Panc1 (cell line): ENCODE measurements at regions not wholly inside any gene's neighbourhood (a gene's known extent, or its start where the extent isn't known, plus 50 kb on each side); places are given as distances from the start of the nearest gene placed in this dataset.

ENCODE experiments used
- ATAC-seq: fragments of 200-7000 bp; cut with Tn5 transposase; 2 replicates; pipeline ENCODE4 v1.9.1; 2020; ENCODE audit warnings: mild to moderate bottlenecking, moderate library complexity
- BruUV-seq: library from RNA; stranded (reverse); fragments of 400-500 nt; replicated peaks from 2 replicates; lab custom pipeline; 2021; lab: Mats Ljungman, UMichigan
- CTCF ChIA-PET: fragments of 300-600 bp; sonication (Branson Sonifier 250); formaldehyde crosslinking; loops from one replicate; lab custom pipeline; 2022; ENCODE audit warnings: antibody characterized with exemption; lab: Charles Lee
- POLR2A ChIA-PET: fragments of 300-600 bp; sonication (Branson Sonifier 250); formaldehyde crosslinking; loops from one replicate; lab custom pipeline; 2022; ENCODE audit warnings: antibody characterized with exemption; lab: Charles Lee
- DNase-seq: peaks from one replicate; pipeline ENCODE4 v3.0.0-alpha.2; 2010; ENCODE audit warnings: low read depth, low spot score
- H3K27ac ChIP-seq: 2 replicates; pipeline ENCODE4 v1.5.1; 2011; ENCODE audit warnings: mild to moderate bottlenecking, low read length, inconsistent platforms
- H3K27me3 ChIP-seq: fragments of 200-500 bp; sonication (Bioruptor generic); 2 replicates; pipeline ENCODE4 v1.6.0; 2014; ENCODE audit warnings: low read length, inconsistent platforms; ENCODE audit not compliant: control insufficient read depth, insufficient read depth
- H3K36me3 ChIP-seq: fragments of 200-500 bp; sonication (Bioruptor generic); 2 replicates; pipeline ENCODE4 v1.5.1; 2014; ENCODE audit warnings: inconsistent platforms, mild to moderate bottlenecking, low read length, moderate library complexity; ENCODE audit not compliant: control insufficient read depth, insufficient read depth
- H3K4me1 ChIP-seq: 2 replicates; pipeline ENCODE4 v1.5.1; 2011; ENCODE audit warnings: inconsistent platforms, mild to moderate bottlenecking, low read length, moderate library complexity; ENCODE audit not compliant: control insufficient read depth, insufficient read depth
- H3K4me3 ChIP-seq, 2 experiments: 2 replicates each; pipeline ENCODE4 v1.5.1; 2011 to 2012; ENCODE audit warnings: low read depth in 2 of 2, low read length in 2 of 2, mild to moderate bottlenecking in 2 of 2, inconsistent platforms in 1 of 2, moderate library complexity in 1 of 2
- H3K9me3 ChIP-seq: fragments of 200-500 bp; sonication (Bioruptor generic); 2 replicates; pipeline ENCODE4 v1.5.1; 2014; ENCODE audit warnings: low read depth, mild to moderate bottlenecking, inconsistent platforms, low read length, moderate library complexity; ENCODE audit not compliant: control insufficient read depth, insufficient read depth
- POLR2AphosphoS5 ChIP-seq: IDR thresholded peaks from 2 replicates; pipeline ENCODE4 v1.6.1; 2012; ENCODE audit warnings: mild to moderate bottlenecking, low read depth, low read length, moderate library complexity
- SIN3A ChIP-seq: IDR thresholded peaks from 2 replicates; pipeline ENCODE4 v1.6.1; 2012; ENCODE audit warnings: low read depth, mild to moderate bottlenecking, low read length, moderate library complexity, borderline replicate concordance; ENCODE audit not compliant: insufficient read depth
- TCF7L2 ChIP-seq: IDR thresholded peaks from 2 replicates; pipeline ENCODE4 v1.6.1; 2011; ENCODE audit warnings: mild to moderate bottlenecking, low read depth, low read length, inconsistent platforms
- in situ Hi-C: cut with HindIII; loops from 2 replicates; pipeline ENCODE4 v1.10.0; 2016; ENCODE audit warnings: low sequenced_read_pairs, low pct_unique_long_range_greater_than_20kb
- intact Hi-C: fragments of 100-400 bp; cut with micrococcal nuclease; formaldehyde crosslinking; loops from one replicate; pipeline ENCODE4 v1.10.0; 2022; ENCODE audit not compliant: unreplicated experiment
- TF ChIP-seq, protein P1 (sequence below), 2 experiments: IDR thresholded peaks; 2 replicates each; pipeline ENCODE4 v1.6.1; 2011 to 2012; ENCODE audit warnings: low read depth in 2 of 2, control low read depth in 1 of 2, low read length in 1 of 2, mild to moderate bottlenecking in 1 of 2, moderate library complexity in 1 of 2; ENCODE audit not compliant: insufficient read depth in 1 of 2
- TF ChIP-seq, protein P2 (sequence below): fragments of 450-650 bp; IDR thresholded peaks from 2 replicates; pipeline ENCODE4 v1.5.1; 2017; ENCODE audit warnings: mild to moderate bottlenecking

DNA sequence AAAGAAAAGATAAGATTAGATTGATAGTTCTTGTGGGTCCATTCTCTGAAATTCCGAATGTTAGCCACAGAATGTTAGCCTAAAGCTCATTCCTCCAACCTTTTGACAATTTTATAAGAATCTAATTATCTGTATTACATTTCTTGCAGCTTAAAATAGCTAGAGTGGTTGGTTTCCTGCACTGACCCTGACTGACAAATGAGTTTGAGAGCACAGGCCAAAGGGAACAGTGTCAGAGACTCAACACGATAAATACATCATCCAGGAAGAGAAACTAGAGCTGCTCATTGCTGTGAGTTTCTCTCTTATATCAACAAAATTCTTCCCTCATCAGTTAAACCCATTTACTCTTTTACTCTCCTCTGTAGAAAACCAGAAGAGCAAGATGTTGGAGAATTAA, 82.1 kb upstream of the PPM1J start:
- DNase-seq (no peak), ATAC-seq (no peak)
- intact Hi-C loops (no loop called here), in situ Hi-C loops (no loop called here)
- no peaks in the 10 kb centered on the region for H3K36me3 ChIP-seq
- TF ChIP-seq, protein P1, sequence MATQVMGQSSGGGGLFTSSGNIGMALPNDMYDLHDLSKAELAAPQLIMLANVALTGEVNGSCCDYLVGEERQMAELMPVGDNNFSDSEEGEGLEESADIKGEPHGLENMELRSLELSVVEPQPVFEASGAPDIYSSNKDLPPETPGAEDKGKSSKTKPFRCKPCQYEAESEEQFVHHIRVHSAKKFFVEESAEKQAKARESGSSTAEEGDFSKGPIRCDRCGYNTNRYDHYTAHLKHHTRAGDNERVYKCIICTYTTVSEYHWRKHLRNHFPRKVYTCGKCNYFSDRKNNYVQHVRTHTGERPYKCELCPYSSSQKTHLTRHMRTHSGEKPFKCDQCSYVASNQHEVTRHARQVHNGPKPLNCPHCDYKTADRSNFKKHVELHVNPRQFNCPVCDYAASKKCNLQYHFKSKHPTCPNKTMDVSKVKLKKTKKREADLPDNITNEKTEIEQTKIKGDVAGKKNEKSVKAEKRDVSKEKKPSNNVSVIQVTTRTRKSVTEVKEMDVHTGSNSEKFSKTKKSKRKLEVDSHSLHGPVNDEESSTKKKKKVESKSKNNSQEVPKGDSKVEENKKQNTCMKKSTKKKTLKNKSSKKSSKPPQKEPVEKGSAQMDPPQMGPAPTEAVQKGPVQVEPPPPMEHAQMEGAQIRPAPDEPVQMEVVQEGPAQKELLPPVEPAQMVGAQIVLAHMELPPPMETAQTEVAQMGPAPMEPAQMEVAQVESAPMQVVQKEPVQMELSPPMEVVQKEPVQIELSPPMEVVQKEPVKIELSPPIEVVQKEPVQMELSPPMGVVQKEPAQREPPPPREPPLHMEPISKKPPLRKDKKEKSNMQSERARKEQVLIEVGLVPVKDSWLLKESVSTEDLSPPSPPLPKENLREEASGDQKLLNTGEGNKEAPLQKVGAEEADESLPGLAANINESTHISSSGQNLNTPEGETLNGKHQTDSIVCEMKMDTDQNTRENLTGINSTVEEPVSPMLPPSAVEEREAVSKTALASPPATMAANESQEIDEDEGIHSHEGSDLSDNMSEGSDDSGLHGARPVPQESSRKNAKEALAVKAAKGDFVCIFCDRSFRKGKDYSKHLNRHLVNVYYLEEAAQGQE (IDR thresholded peaks at IDR 0.05; ENCODE audit: insufficient read depth in 1 of 2, low read depth in 2 of 2, low read length in 1 of 2): no peak
- no peak for TF ChIP-seq POLR2AphosphoS5
- TF ChIP-seq TCF7L2: no peak
- TF ChIP-seq SIN3A: no peak
- TF ChIP-seq, protein P2, sequence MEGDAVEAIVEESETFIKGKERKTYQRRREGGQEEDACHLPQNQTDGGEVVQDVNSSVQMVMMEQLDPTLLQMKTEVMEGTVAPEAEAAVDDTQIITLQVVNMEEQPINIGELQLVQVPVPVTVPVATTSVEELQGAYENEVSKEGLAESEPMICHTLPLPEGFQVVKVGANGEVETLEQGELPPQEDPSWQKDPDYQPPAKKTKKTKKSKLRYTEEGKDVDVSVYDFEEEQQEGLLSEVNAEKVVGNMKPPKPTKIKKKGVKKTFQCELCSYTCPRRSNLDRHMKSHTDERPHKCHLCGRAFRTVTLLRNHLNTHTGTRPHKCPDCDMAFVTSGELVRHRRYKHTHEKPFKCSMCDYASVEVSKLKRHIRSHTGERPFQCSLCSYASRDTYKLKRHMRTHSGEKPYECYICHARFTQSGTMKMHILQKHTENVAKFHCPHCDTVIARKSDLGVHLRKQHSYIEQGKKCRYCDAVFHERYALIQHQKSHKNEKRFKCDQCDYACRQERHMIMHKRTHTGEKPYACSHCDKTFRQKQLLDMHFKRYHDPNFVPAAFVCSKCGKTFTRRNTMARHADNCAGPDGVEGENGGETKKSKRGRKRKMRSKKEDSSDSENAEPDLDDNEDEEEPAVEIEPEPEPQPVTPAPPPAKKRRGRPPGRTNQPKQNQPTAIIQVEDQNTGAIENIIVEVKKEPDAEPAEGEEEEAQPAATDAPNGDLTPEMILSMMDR: no peak
- no peaks in the 10 kb centered on the region for H3K4me1 ChIP-seq
- no peaks in the 10 kb centered on the region for H3K9me3 ChIP-seq
- CTCF ChIA-PET: no interaction called here
- BruUV-seq: no TSS peak
- no peaks in the 10 kb centered on the region for H3K27me3 ChIP-seq
- H3K27ac ChIP-seq: no peak overlapping the region
- POLR2A ChIA-PET: no interaction called here
- H3K4me3 ChIP-seq: no peak overlapping the region

DNA sequence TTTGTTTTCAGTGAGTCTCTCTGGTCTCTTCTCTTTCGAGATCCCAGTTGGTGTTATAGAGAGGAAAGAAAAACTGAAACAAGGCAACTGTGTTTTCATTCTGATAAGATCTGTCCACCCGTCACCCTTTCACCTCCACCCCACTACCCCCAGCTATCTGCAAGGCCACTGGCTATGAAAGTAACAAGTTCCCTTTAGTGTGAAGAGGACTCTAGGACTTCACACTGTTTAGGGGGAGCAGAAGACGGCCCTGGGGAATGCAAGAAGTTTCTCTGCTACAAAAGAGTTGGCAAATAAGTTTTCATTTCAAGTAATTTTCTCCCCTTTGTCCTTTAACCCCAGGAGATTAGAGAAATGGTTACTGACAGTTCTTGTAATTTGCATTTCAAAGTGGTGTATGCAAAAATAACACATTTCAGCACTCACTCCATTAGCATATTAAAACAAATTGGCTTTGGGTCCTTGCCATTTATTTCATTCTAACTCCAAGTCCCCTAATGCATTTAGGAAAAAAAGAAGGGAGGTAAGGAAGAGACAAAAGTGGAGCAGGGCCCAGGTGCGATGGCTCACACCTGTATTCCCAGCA, 79.6 kb upstream of the PPM1J start:
- ATAC-seq (no peak), DNase-seq (no peak)
- H3K36me3 ChIP-seq: no peaks in the 10 kb centered on the region
- in situ Hi-C loops: no loop called here
- TF ChIP-seq POLR2AphosphoS5 (no peak), SIN3A (no peak), TCF7L2 (no peak)
- TF ChIP-seq, protein P1 (IDR thresholded peaks at IDR 0.05; ENCODE audit: insufficient read depth in 1 of 2, low read depth in 2 of 2, low read length in 1 of 2): no peak
- TF ChIP-seq, protein P2: no peak
- no peak overlapping the region for H3K27ac ChIP-seq
- ChIA-PET CTCF (no interaction called here), POLR2A (no interaction called here)
- no TSS peak for BruUV-seq
- no peaks in the 10 kb centered on the region for H3K9me3 ChIP-seq
- no peak overlapping the region for H3K4me3 ChIP-seq
- H3K4me1 ChIP-seq: no peaks in the 10 kb centered on the region
- intact Hi-C loops: no loop called here
- no peaks in the 10 kb centered on the region for H3K27me3 ChIP-seq
